ENCODE measurements at regions not wholly inside any gene's neighbourhood (a gene's known extent, or its start where the extent isn't known, plus 50 kb on each side); places are given as distances from the start of the nearest gene placed in this dataset.

DNA sequence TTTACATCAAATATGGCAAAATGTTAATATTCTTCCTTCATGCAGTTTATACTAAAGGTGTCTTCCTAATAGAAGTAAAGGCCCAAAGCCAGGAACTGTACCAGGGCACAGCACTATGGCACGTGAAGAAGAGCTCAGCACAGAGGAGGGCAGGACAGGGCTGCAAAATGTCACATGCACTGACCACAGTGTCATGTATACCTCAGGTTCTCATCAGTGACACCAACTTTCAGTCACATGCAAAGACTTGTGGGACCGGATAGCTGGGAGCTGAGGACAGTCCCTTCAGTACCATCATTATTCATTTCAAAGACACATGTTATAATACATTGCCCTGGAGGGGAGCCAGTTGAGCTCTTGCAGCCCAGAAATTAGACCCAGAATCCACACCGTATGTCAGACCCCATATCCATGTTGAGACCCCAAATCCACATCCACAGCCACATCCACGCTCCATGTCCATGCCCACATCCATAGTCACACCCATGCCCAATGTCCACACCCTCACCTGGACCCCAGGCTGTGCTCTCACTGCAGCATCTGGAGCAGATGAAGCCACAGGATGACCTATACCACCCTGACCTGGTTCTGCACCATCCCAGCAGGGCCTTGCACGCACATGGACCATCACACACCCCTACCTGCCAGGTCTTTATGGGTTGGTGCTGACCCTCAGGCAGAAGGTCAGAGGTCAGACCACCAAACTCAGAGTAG is 111.8 kb downstream of the TUBA3C start:
- Histone ChIP-seq H3K79me2 (ENCODE audit: insufficient read depth, low read length) (no peaks in the 10 kb centered on the region), H4K20me1 (ENCODE audit: insufficient read depth, low read length) (no peaks in the 10 kb centered on the region), H3K9ac (ENCODE audit: low read length) (no peak overlapping the region), H3K4me1 (ENCODE audit: insufficient read depth, low read length, severe bottlenecking) (no peaks in the 10 kb centered on the region), H3K27me3 (ENCODE audit: insufficient read depth, low read length) (no peaks in the 10 kb centered on the region), H3K4me2 (ENCODE audit: low read length) (no peak overlapping the region), H3K9me2 (ENCODE audit: low read depth, low read length) (no peaks in the 10 kb centered on the region), H3K9me3 (ENCODE audit: low read length) (no peaks in the 10 kb centered on the region), H3K4me3 (ENCODE audit: low read depth, low read length, poor library complexity, severe bottlenecking) (no peak overlapping the region), H3K27ac (ENCODE audit: low read depth, low read length, poor library complexity, severe bottlenecking) (no peak overlapping the region), H2AFZ (ENCODE audit: low read length) (no peak overlapping the region), H3K36me3 (ENCODE audit: insufficient read depth, low read length) (no peaks in the 10 kb centered on the region), H3F3A (ENCODE audit: insufficient read depth, low read length) (no peaks in the 10 kb centered on the region)
- TF ChIP-seq EZH2 (IDR thresholded peaks at IDR 0.05; ENCODE audit: borderline replicate concordance, low read length): no peak
- TF ChIP-seq, protein P1, sequence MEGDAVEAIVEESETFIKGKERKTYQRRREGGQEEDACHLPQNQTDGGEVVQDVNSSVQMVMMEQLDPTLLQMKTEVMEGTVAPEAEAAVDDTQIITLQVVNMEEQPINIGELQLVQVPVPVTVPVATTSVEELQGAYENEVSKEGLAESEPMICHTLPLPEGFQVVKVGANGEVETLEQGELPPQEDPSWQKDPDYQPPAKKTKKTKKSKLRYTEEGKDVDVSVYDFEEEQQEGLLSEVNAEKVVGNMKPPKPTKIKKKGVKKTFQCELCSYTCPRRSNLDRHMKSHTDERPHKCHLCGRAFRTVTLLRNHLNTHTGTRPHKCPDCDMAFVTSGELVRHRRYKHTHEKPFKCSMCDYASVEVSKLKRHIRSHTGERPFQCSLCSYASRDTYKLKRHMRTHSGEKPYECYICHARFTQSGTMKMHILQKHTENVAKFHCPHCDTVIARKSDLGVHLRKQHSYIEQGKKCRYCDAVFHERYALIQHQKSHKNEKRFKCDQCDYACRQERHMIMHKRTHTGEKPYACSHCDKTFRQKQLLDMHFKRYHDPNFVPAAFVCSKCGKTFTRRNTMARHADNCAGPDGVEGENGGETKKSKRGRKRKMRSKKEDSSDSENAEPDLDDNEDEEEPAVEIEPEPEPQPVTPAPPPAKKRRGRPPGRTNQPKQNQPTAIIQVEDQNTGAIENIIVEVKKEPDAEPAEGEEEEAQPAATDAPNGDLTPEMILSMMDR (IDR thresholded peaks at IDR 0.05; ENCODE audit: low read length): no peak

DNA sequence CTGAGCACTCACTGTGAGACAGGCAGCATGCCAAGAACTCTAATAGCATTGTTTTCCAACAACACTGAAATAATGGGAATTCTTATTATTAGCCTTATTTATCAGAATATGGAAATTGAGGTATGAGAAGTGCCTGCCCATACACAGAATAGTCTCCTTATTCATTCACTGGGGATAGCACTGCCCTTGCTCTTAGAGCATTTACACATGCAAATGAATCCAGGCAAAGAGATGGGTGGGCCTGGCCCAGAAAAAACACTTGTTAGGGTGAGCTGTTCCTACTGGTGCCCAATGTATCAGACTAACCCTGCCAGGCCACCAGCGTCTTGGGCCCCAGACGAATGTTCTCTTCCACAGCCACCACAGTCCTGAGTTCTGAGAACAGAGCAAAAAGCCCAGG is 112.9 kb downstream of the TUBA3C start:
- H2AFZ ChIP-seq (ENCODE audit: low read length): no peak overlapping the region
- H3K79me2 ChIP-seq (ENCODE audit: insufficient read depth, low read length): no peaks in the 10 kb centered on the region
- H3K9me3 ChIP-seq (ENCODE audit: low read length): no peaks in the 10 kb centered on the region
- H3K4me3 ChIP-seq (ENCODE audit: low read depth, low read length, poor library complexity, severe bottlenecking): no peak overlapping the region
- no peaks in the 10 kb centered on the region for H3K36me3 ChIP-seq (ENCODE audit: insufficient read depth, low read length)
- no peaks in the 10 kb centered on the region for H3K27me3 ChIP-seq (ENCODE audit: insufficient read depth, low read length)
- TF ChIP-seq, protein P1 (IDR thresholded peaks at IDR 0.05; ENCODE audit: low read length): no peak
- TF ChIP-seq EZH2 (IDR thresholded peaks at IDR 0.05; ENCODE audit: borderline replicate concordance, low read length): no peak
- no peaks in the 10 kb centered on the region for H3F3A ChIP-seq (ENCODE audit: insufficient read depth, low read length)
- no peak overlapping the region for H3K27ac ChIP-seq (ENCODE audit: low read depth, low read length, poor library complexity, severe bottlenecking)
- no peaks in the 10 kb centered on the region for H4K20me1 ChIP-seq (ENCODE audit: insufficient read depth, low read length)
- H3K9me2 ChIP-seq (ENCODE audit: low read depth, low read length): no peaks in the 10 kb centered on the region
- no peaks in the 10 kb centered on the region for H3K4me1 ChIP-seq (ENCODE audit: insufficient read depth, low read length, severe bottlenecking)
- no peak overlapping the region for H3K9ac ChIP-seq (ENCODE audit: low read length)
- no peak overlapping the region for H3K4me2 ChIP-seq (ENCODE audit: low read length)

DNA sequence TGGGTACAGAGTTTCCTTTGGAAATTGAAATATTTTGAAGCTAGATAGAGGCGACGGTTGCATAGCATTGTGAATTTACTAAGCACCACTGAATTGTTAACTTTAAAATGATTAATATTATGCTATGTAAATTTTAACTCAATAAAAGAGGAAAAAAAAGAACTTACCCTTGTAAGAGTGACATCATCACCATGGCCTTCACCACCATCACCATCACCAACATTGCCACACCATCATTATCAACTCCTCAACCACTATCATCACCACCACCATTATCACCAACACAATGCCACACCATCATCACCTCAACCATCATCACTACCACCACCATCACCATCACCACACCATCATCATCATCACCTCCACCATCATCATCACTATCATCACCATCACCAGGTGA is 113.9 kb downstream of the TUBA3C start:
- Histone ChIP-seq H2AFZ (ENCODE audit: low read length) (no peak overlapping the region), H3F3A (ENCODE audit: insufficient read depth, low read length) (no peaks in the 10 kb centered on the region), H3K4me1 (ENCODE audit: insufficient read depth, low read length, severe bottlenecking) (no peaks in the 10 kb centered on the region), H3K36me3 (ENCODE audit: insufficient read depth, low read length) (no peaks in the 10 kb centered on the region), H3K9me2 (ENCODE audit: low read depth, low read length) (no peaks in the 10 kb centered on the region), H3K79me2 (ENCODE audit: insufficient read depth, low read length) (no peaks in the 10 kb centered on the region), H3K27me3 (ENCODE audit: insufficient read depth, low read length) (no peaks in the 10 kb centered on the region), H3K27ac (ENCODE audit: low read depth, low read length, poor library complexity, severe bottlenecking) (no peak overlapping the region), H3K9ac (ENCODE audit: low read length) (no peak overlapping the region), H4K20me1 (ENCODE audit: insufficient read depth, low read length) (no peaks in the 10 kb centered on the region), H3K4me3 (ENCODE audit: low read depth, low read length, poor library complexity, severe bottlenecking) (no peak overlapping the region), H3K4me2 (ENCODE audit: low read length) (no peak overlapping the region), H3K9me3 (ENCODE audit: low read length) (no peaks in the 10 kb centered on the region)
- TF ChIP-seq, protein P1 (IDR thresholded peaks at IDR 0.05; ENCODE audit: low read length): no peak
- TF ChIP-seq EZH2 (IDR thresholded peaks at IDR 0.05; ENCODE audit: borderline replicate concordance, low read length): no peak
